Activated naive CD4-positive, alpha-beta T cell treated with anti-CD3 and anti-CD28 coated beads, Interleukin-2, amount 10 ng/mL, durations not matched to agents 7 days and 5 days (primary cell): ENCODE measurements at regions not wholly inside any gene's neighbourhood (a gene's known extent, or its start where the extent isn't known, plus 50 kb on each side); places are given as distances from the start of the nearest gene placed in this dataset.

Source experiments
- CTCF ChIA-PET: fragments of 350-600 bp; sonication (Branson Sonifier 250); formaldehyde crosslinking; loops from one replicate; lab custom pipeline; 2021; ENCODE audit warnings: antibody characterized with exemption; lab: Charles Lee
- DNase-seq: peaks from one replicate; pipeline ENCODE4 v3.0.0-alpha.2; 2020
- H3K27ac Mint-ChIP-seq: one replicate; pipeline ENCODE4 v1.8.0; 2021; ENCODE audit warnings: mild to moderate bottlenecking, moderate library complexity, mixed read lengths
- H3K27me3 Mint-ChIP-seq: one replicate; pipeline ENCODE4 v1.8.0; 2021; ENCODE audit warnings: mild to moderate bottlenecking, mixed read lengths
- H3K36me3 Mint-ChIP-seq: one replicate; pipeline ENCODE4 v1.8.0; 2021; ENCODE audit warnings: mixed read lengths
- H3K4me1 Mint-ChIP-seq: one replicate; pipeline ENCODE4 v1.8.0; 2021; ENCODE audit warnings: mixed read lengths
- H3K4me3 Mint-ChIP-seq: one replicate; pipeline ENCODE4 v1.8.0; 2021; ENCODE audit warnings: mild to moderate bottlenecking, moderate library complexity, mixed read lengths
- H3K9me3 Mint-ChIP-seq: one replicate; pipeline ENCODE4 v1.8.0; 2021; ENCODE audit warnings: mixed read lengths

- Mint-ChIP-seq H3K36me3 (no peaks in the 10 kb centered on the region), H3K9me3 (peaks cover 2% of the 10 kb centered on the region), H3K4me3 (no peak overlapping the region), H3K27me3 (no peaks in the 10 kb centered on the region), H3K4me1 (no peaks in the 10 kb centered on the region), H3K27ac (no peak overlapping the region)
- DNase-seq: no peak
- CTCF ChIA-PET: no interaction called here
Measured at GRCh38 chr1:5596651-5597050, 395.6 kb downstream of the NPHP4 start.

- Mint-ChIP-seq H3K9me3 (peaks cover 8% of the 10 kb centered on the region), H3K4me1 (no peaks in the 10 kb centered on the region), H3K4me3 (no peak overlapping the region), H3K27me3 (no peaks in the 10 kb centered on the region), H3K27ac (no peak overlapping the region), H3K36me3 (no peaks in the 10 kb centered on the region)
- CTCF ChIA-PET: no interaction called here
- no peak for DNase-seq
Measured at GRCh38 chr1:5595531-5596170, 396.6 kb downstream of the NPHP4 start.

GRCh38 chr1:5594056-5594956 is 397.9 kb downstream of the NPHP4 start:
- no peak for DNase-seq
- H3K4me1 Mint-ChIP-seq: no peaks in the 10 kb centered on the region
- no peak overlapping the region for H3K27ac Mint-ChIP-seq
- no peak overlapping the region for H3K4me3 Mint-ChIP-seq
- H3K9me3 Mint-ChIP-seq: peaks cover 8% of the 10 kb centered on the region
- H3K36me3 Mint-ChIP-seq: no peaks in the 10 kb centered on the region
- CTCF ChIA-PET: no interaction called here
- no peaks in the 10 kb centered on the region for H3K27me3 Mint-ChIP-seq

GRCh38 chr1:5590717-5591116 is 401.5 kb downstream of the NPHP4 start:
- Mint-ChIP-seq H3K9me3 (peaks cover 8% of the 10 kb centered on the region), H3K4me1 (no peaks in the 10 kb centered on the region), H3K4me3 (no peak overlapping the region), H3K27me3 (peaks cover 8% of the 10 kb centered on the region), H3K27ac (no peak overlapping the region), H3K36me3 (no peaks in the 10 kb centered on the region)
- CTCF ChIA-PET: no interaction called here
- DNase-seq: no peak

- H3K4me3 Mint-ChIP-seq: no peak overlapping the region
- CTCF ChIA-PET: no interaction called here
- peaks cover 7% of the 10 kb centered on the region for H3K9me3 Mint-ChIP-seq
- no peak overlapping the region for H3K27ac Mint-ChIP-seq
- H3K4me1 Mint-ChIP-seq: no peaks in the 10 kb centered on the region
- H3K27me3 Mint-ChIP-seq: peaks cover 8% of the 10 kb centered on the region
- no peaks in the 10 kb centered on the region for H3K36me3 Mint-ChIP-seq
- no peak for DNase-seq
Measured at GRCh38 chr1:5586629-5587028, 405.6 kb downstream of the NPHP4 start.

GRCh38 chr1:5585256-5585655 is 407.0 kb downstream of the NPHP4 start:
- CTCF ChIA-PET: interaction anchor here (0.7 kb wide), 1 partner anchor 344 kb away, joined by 3 read pairs; no protein-coding TSS in a partner anchor
- Mint-ChIP-seq H3K27me3 (peaks cover 8% of the 10 kb centered on the region), H3K4me3 (no peak overlapping the region), H3K36me3 (no peaks in the 10 kb centered on the region), H3K4me1 (no peaks in the 10 kb centered on the region), H3K27ac (no peak overlapping the region), H3K9me3 (no peaks in the 10 kb centered on the region)
- no peak for DNase-seq

GRCh38 chr1:5580926-5581325 is 411.3 kb downstream of the NPHP4 start:
- peaks cover under 1% of the 10 kb centered on the region for H3K27me3 Mint-ChIP-seq
- no peaks in the 10 kb centered on the region for H3K4me1 Mint-ChIP-seq

GRCh38 chr1:5579966-5580365 is 412.3 kb downstream of the NPHP4 start:
- no peaks in the 10 kb centered on the region for H3K27me3 Mint-ChIP-seq
- CTCF ChIA-PET: no interaction called here
- no peak overlapping the region for H3K4me3 Mint-ChIP-seq
- H3K4me1 Mint-ChIP-seq: peaks cover 3% of the 10 kb centered on the region
- H3K9me3 Mint-ChIP-seq: no peaks in the 10 kb centered on the region
- H3K36me3 Mint-ChIP-seq: no peaks in the 10 kb centered on the region
- no peak overlapping the region for H3K27ac Mint-ChIP-seq
- DNase-seq: no peak

More at GRCh38 chr1:5580926-5581325, 411.3 kb downstream of the NPHP4 start:
- CTCF ChIA-PET: no interaction called here
- DNase-seq: no peak
- H3K36me3 Mint-ChIP-seq: no peaks in the 10 kb centered on the region
- no peaks in the 10 kb centered on the region for H3K9me3 Mint-ChIP-seq
- H3K27ac Mint-ChIP-seq: no peak overlapping the region
- H3K4me3 Mint-ChIP-seq: no peak overlapping the region

- Mint-ChIP-seq H3K4me3 (no peak overlapping the region), H3K9me3 (no peaks in the 10 kb centered on the region), H3K27ac (no peak overlapping the region), H3K4me1 (peaks cover 5% of the 10 kb centered on the region), H3K36me3 (no peaks in the 10 kb centered on the region), H3K27me3 (no peaks in the 10 kb centered on the region)
- CTCF ChIA-PET: no interaction called here
- no peak for DNase-seq
Measured at GRCh38 chr1:5578690-5579089, 413.5 kb downstream of the NPHP4 start.

GRCh38 chr1:5577255-5578040 is 414.8 kb downstream of the NPHP4 start:
- H3K4me1 Mint-ChIP-seq: peaks cover 5% of the 10 kb centered on the region
- CTCF ChIA-PET: no interaction called here
- H3K4me3 Mint-ChIP-seq: no peak overlapping the region
- no peaks in the 10 kb centered on the region for H3K36me3 Mint-ChIP-seq
- H3K27ac Mint-ChIP-seq: no peak overlapping the region
- no peaks in the 10 kb centered on the region for H3K27me3 Mint-ChIP-seq
- no peaks in the 10 kb centered on the region for H3K9me3 Mint-ChIP-seq
- no peak for DNase-seq

- H3K27me3 Mint-ChIP-seq: no peaks in the 10 kb centered on the region
- H3K9me3 Mint-ChIP-seq: no peaks in the 10 kb centered on the region
- no peak overlapping the region for H3K4me3 Mint-ChIP-seq
- no peaks in the 10 kb centered on the region for H3K36me3 Mint-ChIP-seq
- DNase-seq: no peak
- H3K27ac Mint-ChIP-seq: no peak overlapping the region
- CTCF ChIA-PET: no interaction called here
- peaks cover 5% of the 10 kb centered on the region for H3K4me1 Mint-ChIP-seq
Measured at GRCh38 chr1:5576673-5577065, 415.6 kb downstream of the NPHP4 start.

GRCh38 chr1:5576011-5576672 is 416.1 kb downstream of the NPHP4 start:
- Mint-ChIP-seq H3K4me3 (no peak overlapping the region), H3K27me3 (no peaks in the 10 kb centered on the region), H3K9me3 (no peaks in the 10 kb centered on the region), H3K4me1 (peaks cover 5% of the 10 kb centered on the region), H3K27ac (no peak overlapping the region), H3K36me3 (no peaks in the 10 kb centered on the region)
- CTCF ChIA-PET: no interaction called here
- no peak for DNase-seq

GRCh38 chr1:5575396-5575940 is 416.8 kb downstream of the NPHP4 start:
- H3K27me3 Mint-ChIP-seq: peaks cover 4% of the 10 kb centered on the region
- peaks cover 5% of the 10 kb centered on the region for H3K4me1 Mint-ChIP-seq
- no peaks in the 10 kb centered on the region for H3K9me3 Mint-ChIP-seq
- H3K36me3 Mint-ChIP-seq: no peaks in the 10 kb centered on the region
- H3K4me3 Mint-ChIP-seq: no peak overlapping the region
- CTCF ChIA-PET: no interaction called here
- DNase-seq: no peak
- no peak overlapping the region for H3K27ac Mint-ChIP-seq

- Mint-ChIP-seq H3K27me3 (peaks cover 4% of the 10 kb centered on the region), H3K27ac (no peak overlapping the region), H3K4me3 (no peak overlapping the region), H3K4me1 (peaks cover 5% of the 10 kb centered on the region), H3K36me3 (no peaks in the 10 kb centered on the region), H3K9me3 (no peaks in the 10 kb centered on the region)
- DNase-seq: no peak
- CTCF ChIA-PET: no interaction called here
Measured at GRCh38 chr1:5574641-5575040, 417.6 kb downstream of the NPHP4 start.
